H9 (cell line): ENCODE measurements at regions not wholly inside any gene's neighbourhood (a gene's known extent, or its start where the extent isn't known, plus 50 kb on each side); places are given as distances from the start of the nearest gene placed in this dataset.
A peak's percentile ranks its signal among the peaks of the same experiment; 100 is the strongest.

Source experiments
- DNase-seq: peaks from one replicate; pipeline ENCODE4 v3.0.0-alpha.2; 2017
- H2AFZ ChIP-seq: one replicate; pipeline ENCODE4 v1.6.1; 2013; ENCODE audit warnings: mild to moderate bottlenecking, low read length, control low read depth, moderate library complexity
- H2AK5ac ChIP-seq: 2 replicates; pipeline ENCODE4 v1.6.1; 2013; ENCODE audit warnings: low read length, control low read depth, mixed read lengths; ENCODE audit not compliant: insufficient read length
- H2BK120ac ChIP-seq: one replicate; pipeline ENCODE4 v1.6.1; 2013; ENCODE audit warnings: low read depth, mild to moderate bottlenecking, low read length, control low read depth, inconsistent platforms; ENCODE audit not compliant: poor library complexity, severe bottlenecking
- H2BK12ac ChIP-seq: 2 replicates; pipeline ENCODE4 v1.6.1; 2013; ENCODE audit warnings: low read length, control low read depth, mixed read lengths, low read depth; ENCODE audit not compliant: insufficient read length
- H2BK15ac ChIP-seq: 2 replicates; pipeline ENCODE4 v1.6.1; 2013; ENCODE audit warnings: low read depth, low read length, control low read depth
- H2BK20ac ChIP-seq: one replicate; pipeline ENCODE4 v1.6.1; 2013; ENCODE audit warnings: low read depth, mild to moderate bottlenecking, low read length, control low read depth, inconsistent platforms; ENCODE audit not compliant: poor library complexity, severe bottlenecking
- H2BK5ac ChIP-seq: 2 replicates; pipeline ENCODE4 v1.6.1; 2013; ENCODE audit warnings: low read length, control low read depth, mixed read lengths; ENCODE audit not compliant: insufficient read length
- H3K14ac ChIP-seq: 2 replicates; pipeline ENCODE4 v1.6.1; 2013; ENCODE audit warnings: low read length, control low read depth; ENCODE audit not compliant: insufficient read depth
- H3K18ac ChIP-seq: 2 replicates; pipeline ENCODE4 v1.6.1; 2013; ENCODE audit warnings: low read depth, mild to moderate bottlenecking, mixed read lengths, low read length, control low read depth; ENCODE audit not compliant: insufficient read length
- H3K23ac ChIP-seq: 2 replicates; pipeline ENCODE4 v1.6.1; 2013; ENCODE audit warnings: low read length, control low read depth, mixed read lengths, low read depth; ENCODE audit not compliant: insufficient read length
- H3K23me2 ChIP-seq: 2 replicates; pipeline ENCODE4 v1.6.1; 2013; ENCODE audit warnings: low read depth, mild to moderate bottlenecking, mixed read lengths, low read length, control low read depth; ENCODE audit not compliant: insufficient read length, poor library complexity, severe bottlenecking
- H3K27ac ChIP-seq: 2 replicates; pipeline ENCODE4 v1.5.1; 2013; ENCODE audit warnings: low read length, control low read depth, mixed read lengths, low read depth; ENCODE audit not compliant: insufficient read length
- H3K27me3 ChIP-seq: 2 replicates; pipeline ENCODE4 v1.6.1; 2013; ENCODE audit warnings: low read length, control low read depth, inconsistent platforms; ENCODE audit not compliant: insufficient read depth
- H3K4ac ChIP-seq: 2 replicates; pipeline ENCODE4 v1.6.1; 2013; ENCODE audit warnings: low read depth, mild to moderate bottlenecking, control low read depth, inconsistent platforms, low read length, moderate library complexity
- H3K4me1 ChIP-seq: 2 replicates; pipeline ENCODE4 v1.6.1; 2013; ENCODE audit warnings: low read length, control low read depth, inconsistent platforms; ENCODE audit not compliant: insufficient read depth
- H3K4me2 ChIP-seq: 2 replicates; pipeline ENCODE4 v1.6.1; 2013; ENCODE audit warnings: low read length, control low read depth, mixed read lengths; ENCODE audit not compliant: insufficient read length, insufficient read depth
- H3K56ac ChIP-seq: 2 replicates; pipeline ENCODE4 v1.6.1; 2013; ENCODE audit warnings: low read depth, mild to moderate bottlenecking, mixed read lengths, low read length, control low read depth; ENCODE audit not compliant: insufficient read length
- H3K79me1 ChIP-seq: 2 replicates; pipeline ENCODE4 v1.6.1; 2013; ENCODE audit warnings: low read depth, mild to moderate bottlenecking, moderate library complexity, low read length, control low read depth, inconsistent platforms; ENCODE audit not compliant: insufficient read depth, poor library complexity, severe bottlenecking
- H3K79me2 ChIP-seq: 2 replicates; pipeline ENCODE4 v1.6.1; 2013; ENCODE audit warnings: low read length, control low read depth, inconsistent platforms; ENCODE audit not compliant: insufficient read depth
- H3K9ac ChIP-seq: 2 replicates; pipeline ENCODE4 v1.6.1; 2013; ENCODE audit warnings: low read length, control low read depth, mixed read lengths; ENCODE audit not compliant: insufficient read length; ENCODE audit errors: extremely low read depth
- H3K9me3 ChIP-seq: one replicate; pipeline ENCODE4 v1.6.1; 2013; ENCODE audit warnings: low read depth, low read length, inconsistent platforms; ENCODE audit not compliant: control insufficient read depth
- H3T11ph ChIP-seq: one replicate; pipeline ENCODE4 v1.6.1; 2013; ENCODE audit warnings: mild to moderate bottlenecking, low read length, control low read depth, inconsistent platforms
- H4K20me1 ChIP-seq: one replicate; pipeline ENCODE4 v1.6.1; 2013; ENCODE audit not compliant: control insufficient read depth, insufficient read length, insufficient read depth
- H4K5ac ChIP-seq: 2 replicates; pipeline ENCODE4 v1.6.1; 2013; ENCODE audit warnings: low read depth, mild to moderate bottlenecking, mixed read lengths, low read length, control low read depth; ENCODE audit not compliant: insufficient read length
- H4K8ac ChIP-seq: replicated peaks from 2 replicates; pipeline ENCODE4 v1.6.1; 2013; ENCODE audit warnings: low read length, control low read depth, mixed read lengths, low read depth; ENCODE audit not compliant: insufficient read length
- H4K91ac ChIP-seq: 2 replicates; pipeline ENCODE4 v1.6.1; 2013; ENCODE audit warnings: low read depth, mild to moderate bottlenecking, moderate library complexity, mixed read lengths, low read length, control low read depth; ENCODE audit not compliant: insufficient read length
- H3K27ac Mint-ChIP-seq, 3 experiments: 2 replicates in 2 of 3; 3 replicates in 1 of 3; pipeline ENCODE4 v1.8.0; 2020 to 2021; ENCODE audit warnings: mixed read lengths in 3 of 3, mild to moderate bottlenecking in 1 of 3, moderate library complexity in 1 of 3
- H3K27me3 Mint-ChIP-seq: 2 replicates; pipeline ENCODE4 v1.8.0; 2021; ENCODE audit warnings: low read depth, mild to moderate bottlenecking, moderate library complexity, mixed read lengths
- H3K36me3 Mint-ChIP-seq, 3 experiments: 2 replicates in 2 of 3; 3 replicates in 1 of 3; pipeline ENCODE4 v1.8.0; 2020 to 2021; ENCODE audit warnings: low read depth in 3 of 3, mixed read lengths in 3 of 3; ENCODE audit not compliant: insufficient read depth in 1 of 3
- H3K4me1 Mint-ChIP-seq, 2 experiments: 2 replicates each; pipeline ENCODE4 v1.8.0; 2020; ENCODE audit warnings: mixed read lengths in 2 of 2
- H3K4me3 Mint-ChIP-seq, 2 experiments: 2 replicates in 1 of 2; 3 replicates in 1 of 2; pipeline ENCODE4 v1.8.0; 2020 to 2021; ENCODE audit warnings: mild to moderate bottlenecking in 2 of 2, mixed read lengths in 2 of 2, moderate library complexity in 1 of 2
- H3K9me3 Mint-ChIP-seq, 2 experiments: 2 replicates in 1 of 2; 3 replicates in 1 of 2; pipeline ENCODE4 v1.8.0; 2020; ENCODE audit warnings: mild to moderate bottlenecking in 2 of 2, mixed read lengths in 2 of 2, moderate library complexity in 1 of 2
- WGBS: extraction: QIAGEN DNeasy Blood & Tissue Kit; methylation state at CpG from one replicate; pipeline ENCODE4 v1.1.7; 2013; ENCODE audit warnings: missing lambda C conversion rate, low lambda C conversion rate, mixed read lengths; ENCODE audit not compliant: insufficient read length; ENCODE audit errors: extremely low coverage; 5-methylcytosine and 5-hydroxymethylcytosine counted together
- TF ChIP-seq, protein P1 (sequence below): fragments of 200-600 bp; sonication (generic); conservative IDR thresholded peaks from 3 replicates; pipeline ENCODE4 v1.8.0; 2021; ENCODE audit warnings: antibody characterized with exemption, mild to moderate bottlenecking

DNA sequence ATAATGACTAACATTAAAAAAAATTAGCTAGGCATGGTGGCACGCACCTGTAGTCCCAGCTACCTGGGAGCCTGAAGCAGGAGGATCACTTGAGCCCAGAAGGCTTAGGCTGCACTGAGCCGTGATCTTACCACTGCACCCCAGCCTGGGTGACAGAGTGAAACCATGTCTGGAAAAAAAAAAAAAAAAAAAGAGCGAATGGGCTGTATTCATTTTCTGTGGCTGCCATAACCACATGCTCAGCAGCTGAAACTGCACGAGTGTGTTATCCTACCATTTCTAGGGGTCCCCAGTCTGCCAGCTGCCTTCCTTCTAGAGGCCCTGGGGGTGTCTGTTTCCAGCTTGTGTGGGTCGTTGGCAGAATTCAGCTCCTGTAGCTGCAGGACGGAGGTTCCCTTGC, 247.8 kb downstream of the EIPR1 start:
- H3T11ph ChIP-seq: no peak overlapping the region
- no peaks in the 10 kb centered on the region for H4K20me1 ChIP-seq
- H4K91ac ChIP-seq: no peak overlapping the region
- WGBS: no CpG with 5 or more reads among the region's 6 CpGs
- H3K79me2 ChIP-seq: no peaks in the 10 kb centered on the region
- H3K79me1 ChIP-seq: no peaks in the 10 kb centered on the region
- no peaks in the 10 kb centered on the region; the same call in 1 of the 2 replicates for H3K4me1 ChIP-seq
- H3K9ac ChIP-seq: no peak overlapping the region
- no peaks in the 10 kb centered on the region for H3K27me3 ChIP-seq
- peaks cover 4% of the 10 kb centered on the region for H3K27me3 Mint-ChIP-seq
- H3K4me3 Mint-ChIP-seq: no peak overlapping the region
- no peak overlapping the region for H2BK120ac ChIP-seq
- H2BK5ac ChIP-seq: no peak overlapping the region
- no peaks in the 10 kb centered on the region for H3K9me3 ChIP-seq
- TF ChIP-seq, protein P1, sequence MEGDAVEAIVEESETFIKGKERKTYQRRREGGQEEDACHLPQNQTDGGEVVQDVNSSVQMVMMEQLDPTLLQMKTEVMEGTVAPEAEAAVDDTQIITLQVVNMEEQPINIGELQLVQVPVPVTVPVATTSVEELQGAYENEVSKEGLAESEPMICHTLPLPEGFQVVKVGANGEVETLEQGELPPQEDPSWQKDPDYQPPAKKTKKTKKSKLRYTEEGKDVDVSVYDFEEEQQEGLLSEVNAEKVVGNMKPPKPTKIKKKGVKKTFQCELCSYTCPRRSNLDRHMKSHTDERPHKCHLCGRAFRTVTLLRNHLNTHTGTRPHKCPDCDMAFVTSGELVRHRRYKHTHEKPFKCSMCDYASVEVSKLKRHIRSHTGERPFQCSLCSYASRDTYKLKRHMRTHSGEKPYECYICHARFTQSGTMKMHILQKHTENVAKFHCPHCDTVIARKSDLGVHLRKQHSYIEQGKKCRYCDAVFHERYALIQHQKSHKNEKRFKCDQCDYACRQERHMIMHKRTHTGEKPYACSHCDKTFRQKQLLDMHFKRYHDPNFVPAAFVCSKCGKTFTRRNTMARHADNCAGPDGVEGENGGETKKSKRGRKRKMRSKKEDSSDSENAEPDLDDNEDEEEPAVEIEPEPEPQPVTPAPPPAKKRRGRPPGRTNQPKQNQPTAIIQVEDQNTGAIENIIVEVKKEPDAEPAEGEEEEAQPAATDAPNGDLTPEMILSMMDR: no peak
- no peak overlapping the region for H3K4ac ChIP-seq
- H3K14ac ChIP-seq: no peak overlapping the region
- H2BK15ac ChIP-seq: no peak overlapping the region
- 0 out of 7 replicates have a peak, but pooled peaks cover 0 to 2% (median 0%) of the 10 kb centered on the region in 3 experiments for H3K36me3 Mint-ChIP-seq
- no peaks in the 10 kb centered on the region; a peak in 1 of 5 replicates for H3K9me3 Mint-ChIP-seq
- H3K56ac ChIP-seq: no peak overlapping the region
- no peak overlapping the region for H4K5ac ChIP-seq
- no peak overlapping the region for H2BK12ac ChIP-seq
- H3K23ac ChIP-seq: no peak overlapping the region
- DNase-seq: no peak
- peaks cover 4 to 10% of the 10 kb centered on the region in 2 experiments; a peak in 2 of 4 replicates for H3K4me1 Mint-ChIP-seq
- no peak overlapping the region for H3K18ac ChIP-seq
- no peak overlapping the region for H3K27ac ChIP-seq
- H4K8ac ChIP-seq: no peak overlapping the region
- H3K4me2 ChIP-seq: no peak overlapping the region
- H2BK20ac ChIP-seq: no peak overlapping the region
- no peak overlapping the region for H2AK5ac ChIP-seq
- no peak overlapping the region for H2AFZ ChIP-seq
- H3K23me2 ChIP-seq: no peaks in the 10 kb centered on the region
- H3K27ac Mint-ChIP-seq: peak overlapping the region in 1 of 3 experiments; percentile 83; a peak in 1 of 7 replicates
